ENCODE measurements at regions not wholly inside any gene's neighbourhood (a gene's known extent, or its start where the extent isn't known, plus 50 kb on each side); places are given as distances from the start of the nearest gene placed in this dataset.

DNA sequence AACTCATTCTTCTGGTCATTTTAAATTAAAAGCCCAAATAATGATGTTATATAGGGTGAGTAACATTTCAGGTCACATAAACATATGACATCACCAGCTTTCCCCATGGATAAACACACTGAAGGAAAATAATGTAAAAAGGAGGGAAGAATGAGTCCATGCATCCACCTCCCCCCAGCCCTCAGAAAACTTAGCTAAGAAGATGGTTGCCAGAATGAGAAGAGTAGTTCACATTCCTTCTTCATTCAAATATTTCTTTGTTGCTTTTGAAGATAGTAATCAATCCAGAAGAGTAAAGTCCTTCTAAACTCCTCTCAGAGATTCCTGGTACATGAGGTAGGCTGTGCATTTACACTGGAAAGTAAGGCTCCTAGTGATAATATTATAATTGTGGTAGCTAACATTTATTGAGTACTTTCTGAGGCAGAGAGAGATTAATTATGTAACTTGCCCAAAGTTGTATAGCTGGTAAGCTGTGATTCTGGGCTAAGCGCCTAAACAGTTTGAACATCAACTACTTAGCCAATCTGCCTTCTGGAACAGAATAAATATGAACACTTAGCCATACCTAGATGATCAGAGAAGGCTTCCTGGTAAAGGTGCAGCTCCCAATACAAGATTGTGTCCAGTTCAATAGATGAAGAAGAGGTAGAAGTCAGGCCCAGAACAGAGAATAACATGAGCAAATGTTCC is 256.7 kb upstream of the FN1 start:
- Histone ChIP-seq H3K36me3 (ENCODE audit: insufficient read depth, low read length) (no peaks in the 10 kb centered on the region), H3K9me3 (ENCODE audit: low read depth, low read length) (no peaks in the 10 kb centered on the region), H3K27ac (no peak overlapping the region), H3K4me3 (no peak overlapping the region), H3K9ac (ENCODE audit: insufficient read length) (no peak overlapping the region)
- no peak for TF ChIP-seq POLR2AphosphoS5 (IDR thresholded peaks at IDR 0.05; ENCODE audit: borderline replicate concordance, low read depth, low read length)
- TF ChIP-seq EZH2 (IDR thresholded peaks at IDR 0.05) = no peak
- TF ChIP-seq FOXP2 (optimal IDR thresholded peaks at IDR 0.05; ENCODE audit: control extremely low read depth, extremely low read length, insufficient read depth) = no peak
- DNase-seq (ENCODE audit: low read depth, low spot score) = no peak

DNA sequence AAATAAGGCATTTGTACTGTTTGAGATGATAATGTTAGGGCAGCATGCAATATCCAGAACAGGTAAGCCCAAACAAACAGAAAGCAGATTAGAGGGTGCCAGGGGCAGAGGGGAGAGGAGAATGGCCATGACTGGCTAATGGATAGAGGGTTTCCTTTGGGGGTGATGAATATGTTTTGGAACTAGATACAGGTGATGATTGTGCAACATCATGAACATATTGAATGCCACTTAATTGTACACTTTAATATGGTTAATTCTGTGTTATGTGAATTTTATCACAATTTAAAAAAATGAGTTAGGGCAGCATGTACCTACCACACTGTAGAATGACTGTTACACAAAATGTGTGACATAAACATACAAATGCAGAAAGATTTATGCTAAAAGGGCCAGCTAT is 255.5 kb upstream of the FN1 start:
- Histone ChIP-seq H3K9ac (ENCODE audit: insufficient read length) (no peak overlapping the region), H3K27ac (no peak overlapping the region), H3K36me3 (ENCODE audit: insufficient read depth, low read length) (no peaks in the 10 kb centered on the region), H3K9me3 (ENCODE audit: low read depth, low read length) (no peaks in the 10 kb centered on the region), H3K4me3 (no peak overlapping the region)
- DNase-seq (ENCODE audit: low read depth, low spot score) = no peak
- TF ChIP-seq EZH2 (IDR thresholded peaks at IDR 0.05) = no peak
- TF ChIP-seq FOXP2 (optimal IDR thresholded peaks at IDR 0.05; ENCODE audit: control extremely low read depth, extremely low read length, insufficient read depth) = no peak
- no peak for TF ChIP-seq POLR2AphosphoS5 (IDR thresholded peaks at IDR 0.05; ENCODE audit: borderline replicate concordance, low read depth, low read length)

DNA sequence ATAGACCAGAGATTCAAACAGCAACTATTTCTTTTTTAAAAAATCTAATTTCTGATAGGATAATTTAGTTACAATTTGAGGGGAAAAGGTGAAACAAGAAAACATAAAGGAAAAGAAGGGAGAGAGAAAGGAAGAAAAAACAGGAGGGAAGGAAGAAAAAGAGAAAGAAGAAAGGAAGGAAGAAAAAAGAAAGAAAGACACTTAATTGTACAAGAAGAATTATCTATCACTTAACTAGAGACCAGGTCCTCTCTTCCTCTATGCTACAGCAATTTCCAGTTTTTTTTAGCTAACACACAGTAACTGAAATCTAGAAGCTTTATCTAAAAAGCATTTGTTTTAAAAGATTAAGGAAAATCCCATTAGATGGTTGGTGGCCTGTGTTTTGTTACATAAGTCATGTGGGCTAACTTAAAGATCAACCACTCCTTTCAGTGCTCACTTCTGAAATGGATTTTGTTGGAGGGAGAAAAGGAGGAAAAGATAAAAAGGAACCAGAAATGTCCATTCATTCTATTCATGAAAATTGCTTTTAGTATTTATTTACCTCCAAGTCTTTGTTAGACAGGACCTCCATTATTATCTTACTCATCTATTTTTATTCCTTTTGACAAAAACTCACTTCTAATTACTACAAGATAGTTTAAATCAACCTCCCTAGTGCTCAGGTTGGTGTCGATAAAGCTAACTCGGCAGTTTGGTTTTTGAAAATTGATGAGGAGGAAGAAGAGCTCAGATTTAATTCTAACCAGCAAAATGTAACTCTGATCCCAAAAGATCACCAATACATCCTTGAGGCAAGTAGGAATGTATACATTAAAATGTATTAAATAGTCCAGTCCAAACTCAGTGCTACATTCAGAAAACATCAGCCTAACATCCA is 251.5 kb upstream of the FN1 start:
- no peak for DNase-seq (ENCODE audit: low read depth, low spot score)
- no peaks in the 10 kb centered on the region for H3K36me3 ChIP-seq (ENCODE audit: insufficient read depth, low read length)
- H3K9ac ChIP-seq (ENCODE audit: insufficient read length) = no peak overlapping the region
- no peak overlapping the region for H3K27ac ChIP-seq
- TF ChIP-seq POLR2AphosphoS5 (IDR thresholded peaks at IDR 0.05; ENCODE audit: borderline replicate concordance, low read depth, low read length) (no peak), EZH2 (IDR thresholded peaks at IDR 0.05) (no peak), FOXP2 (optimal IDR thresholded peaks at IDR 0.05; ENCODE audit: control extremely low read depth, extremely low read length, insufficient read depth) (no peak)
- H3K9me3 ChIP-seq (ENCODE audit: low read depth, low read length) = no peaks in the 10 kb centered on the region
- H3K4me3 ChIP-seq = no peak overlapping the region

DNA sequence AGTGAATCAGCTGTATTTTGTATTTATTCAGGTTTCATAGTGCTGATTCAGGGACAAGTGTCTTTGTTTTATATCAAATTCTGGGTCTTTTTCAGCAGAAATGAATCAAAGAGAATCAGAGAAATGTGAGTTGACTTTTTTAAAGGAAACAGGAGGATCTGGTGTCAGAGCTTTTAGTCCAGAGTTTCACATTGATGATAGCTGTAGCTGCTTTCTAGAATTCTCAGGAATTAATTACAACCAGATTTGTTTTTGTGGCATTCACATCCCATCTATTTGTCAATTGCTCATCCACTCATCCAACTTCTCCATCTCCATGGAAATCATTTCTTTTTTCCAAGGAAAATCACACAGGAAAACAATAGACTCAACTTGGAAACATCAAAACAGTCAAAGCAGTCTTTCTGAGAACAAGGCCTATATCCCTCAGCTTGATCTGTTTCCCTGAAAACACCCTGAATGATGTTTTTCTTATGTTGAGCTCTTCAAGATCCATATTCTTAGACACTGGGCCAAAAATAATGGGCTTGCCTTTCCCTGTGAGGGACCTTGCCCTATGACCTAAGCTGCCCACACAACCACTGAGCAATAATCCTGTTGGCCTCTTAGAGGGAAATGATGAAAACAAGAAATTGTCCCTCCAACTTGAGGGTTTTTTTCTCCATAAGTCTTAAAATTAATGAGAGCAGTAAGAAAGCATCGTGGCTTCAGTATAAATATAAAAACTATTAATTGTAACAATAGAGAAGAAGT is 249.5 kb upstream of the FN1 start:
- Histone ChIP-seq H3K9ac (ENCODE audit: insufficient read length) (no peak overlapping the region), H3K9me3 (ENCODE audit: low read depth, low read length) (no peaks in the 10 kb centered on the region), H3K27ac (no peak overlapping the region; the same call in 1 of the 2 replicates), H3K36me3 (ENCODE audit: insufficient read depth, low read length) (no peaks in the 10 kb centered on the region), H3K4me3 (no peak overlapping the region)
- no peak for DNase-seq (ENCODE audit: low read depth, low spot score)
- TF ChIP-seq POLR2AphosphoS5 (IDR thresholded peaks at IDR 0.05; ENCODE audit: borderline replicate concordance, low read depth, low read length) = no peak
- no peak for TF ChIP-seq FOXP2 (optimal IDR thresholded peaks at IDR 0.05; ENCODE audit: control extremely low read depth, extremely low read length, insufficient read depth)
- no peak for TF ChIP-seq EZH2 (IDR thresholded peaks at IDR 0.05)

DNA sequence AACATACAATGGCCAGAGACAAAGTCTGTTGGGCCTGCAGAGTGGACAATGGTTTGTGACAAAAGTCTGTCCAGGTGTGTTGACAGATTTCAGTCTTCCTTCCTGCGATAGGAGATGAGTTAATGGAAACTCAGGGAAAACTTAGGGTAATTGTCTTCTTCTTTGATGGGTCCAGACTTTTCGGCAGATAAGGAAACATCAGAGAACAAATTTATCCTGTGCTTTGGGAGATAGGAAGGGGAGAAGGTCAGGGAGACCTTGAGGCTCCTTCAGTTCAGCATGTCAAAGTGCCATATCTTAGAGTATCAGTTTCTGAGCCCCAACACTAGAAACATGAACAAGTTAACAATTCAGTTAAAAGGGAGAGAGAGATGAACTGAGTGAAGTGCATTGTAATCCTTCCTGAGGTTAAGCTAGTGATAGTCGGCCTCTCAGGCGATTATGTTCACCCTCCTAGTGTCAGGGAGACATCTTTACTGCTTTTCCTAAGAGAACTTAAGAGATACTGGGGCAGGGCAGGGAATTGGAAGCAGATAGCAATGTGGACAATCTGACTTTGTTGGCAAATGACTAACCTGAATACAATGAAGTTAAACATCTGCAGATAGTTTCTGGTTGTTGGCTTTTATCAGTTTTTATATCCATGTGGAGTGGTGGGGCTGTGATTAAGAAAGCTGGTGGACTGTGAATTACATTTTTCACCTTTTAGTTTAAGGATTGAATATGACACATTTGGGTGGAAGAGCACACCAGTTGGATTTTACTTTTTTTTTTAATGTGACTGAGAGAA is 248.8 kb upstream of the FN1 start:
- no peak overlapping the region for H3K9ac ChIP-seq (ENCODE audit: insufficient read length)
- H3K9me3 ChIP-seq (ENCODE audit: low read depth, low read length) = no peaks in the 10 kb centered on the region
- no peak overlapping the region; the same call in 1 of the 2 replicates for H3K27ac ChIP-seq
- DNase-seq (ENCODE audit: low read depth, low spot score) = no peak
- H3K36me3 ChIP-seq (ENCODE audit: insufficient read depth, low read length) = no peaks in the 10 kb centered on the region
- no peak overlapping the region for H3K4me3 ChIP-seq
- TF ChIP-seq EZH2 (IDR thresholded peaks at IDR 0.05) (no peak), POLR2AphosphoS5 (IDR thresholded peaks at IDR 0.05; ENCODE audit: borderline replicate concordance, low read depth, low read length) (no peak), FOXP2 (optimal IDR thresholded peaks at IDR 0.05; ENCODE audit: control extremely low read depth, extremely low read length, insufficient read depth) (no peak)

DNA sequence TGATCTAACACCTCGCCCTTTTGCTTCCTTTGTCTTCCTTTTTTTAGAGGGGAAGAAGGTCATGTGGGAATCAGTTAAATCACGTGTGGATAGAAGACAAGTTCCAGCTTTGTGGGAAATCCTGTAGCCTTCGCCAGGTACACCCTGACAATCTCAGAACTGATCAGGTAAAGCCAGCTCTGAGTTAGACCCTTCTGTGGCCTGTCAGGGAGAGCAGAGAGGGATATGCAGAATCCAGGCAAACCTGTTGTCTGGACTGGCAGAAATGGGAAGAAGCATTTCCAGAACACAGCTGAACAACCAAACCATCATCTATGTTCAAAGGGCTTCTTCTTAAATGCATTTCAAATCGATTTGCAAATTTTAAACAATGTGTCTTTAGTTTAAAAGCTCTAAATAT is 247.4 kb upstream of the FN1 start:
- no peak for DNase-seq (ENCODE audit: low read depth, low spot score)
- no peak for TF ChIP-seq EZH2 (IDR thresholded peaks at IDR 0.05)
- no peak for TF ChIP-seq FOXP2 (optimal IDR thresholded peaks at IDR 0.05; ENCODE audit: control extremely low read depth, extremely low read length, insufficient read depth)
- TF ChIP-seq POLR2AphosphoS5 (IDR thresholded peaks at IDR 0.05; ENCODE audit: borderline replicate concordance, low read depth, low read length) = no peak
- Histone ChIP-seq H3K27ac (no peak overlapping the region), H3K4me3 (no peak overlapping the region), H3K36me3 (ENCODE audit: insufficient read depth, low read length) (no peaks in the 10 kb centered on the region), H3K9me3 (ENCODE audit: low read depth, low read length) (no peaks in the 10 kb centered on the region), H3K9ac (ENCODE audit: insufficient read length) (no peak overlapping the region)

DNA sequence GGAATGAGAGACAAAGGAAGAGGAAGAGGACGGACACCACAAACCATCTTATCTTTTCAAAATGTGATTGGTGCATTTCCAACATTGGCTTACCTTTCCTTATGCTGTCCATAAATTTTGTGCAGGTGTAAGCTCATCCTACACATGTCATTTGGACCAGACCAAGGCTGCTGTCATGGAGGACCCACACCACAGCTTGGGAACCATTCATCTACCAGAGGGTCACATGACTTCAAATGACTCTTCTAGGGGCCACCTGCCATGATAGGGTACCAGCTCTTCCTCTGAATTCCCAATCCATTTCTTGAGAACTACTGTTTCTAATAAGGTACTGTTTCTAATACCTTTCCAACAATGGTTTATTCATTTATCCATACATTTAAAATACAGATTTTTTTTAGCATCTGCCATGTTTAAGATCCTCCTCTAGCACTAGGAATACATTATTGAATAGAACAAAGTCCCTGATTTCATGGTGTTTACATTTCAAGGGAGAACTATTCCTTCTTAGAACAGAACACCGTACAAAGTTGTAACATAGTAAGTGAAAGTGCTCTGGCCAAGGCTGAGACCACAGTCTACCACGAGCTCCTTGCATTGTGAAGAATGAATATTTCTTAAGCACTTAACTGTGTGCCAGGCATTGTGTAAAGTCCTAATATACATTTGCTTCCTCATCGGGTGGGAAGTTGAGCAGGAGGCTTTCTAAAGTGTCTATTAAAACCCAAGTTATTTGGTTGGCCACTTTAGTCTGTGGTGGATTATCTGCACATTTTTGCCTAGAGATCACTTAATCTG is 246.1 kb upstream of the FN1 start:
- Histone ChIP-seq H3K27ac (no peak overlapping the region; the same call in 1 of the 2 replicates), H3K9ac (ENCODE audit: insufficient read length) (no peak overlapping the region)
- DNase-seq (ENCODE audit: low read depth, low spot score) = no peak

More for the DNA sequence above, 246.1 kb upstream of the FN1 start:
- Histone ChIP-seq H3K4me3 (no peak overlapping the region), H3K9me3 (ENCODE audit: low read depth, low read length) (no peaks in the 10 kb centered on the region), H3K36me3 (ENCODE audit: insufficient read depth, low read length) (no peaks in the 10 kb centered on the region)
- TF ChIP-seq FOXP2 (optimal IDR thresholded peaks at IDR 0.05; ENCODE audit: control extremely low read depth, extremely low read length, insufficient read depth) = no peak
- TF ChIP-seq POLR2AphosphoS5 (IDR thresholded peaks at IDR 0.05; ENCODE audit: borderline replicate concordance, low read depth, low read length) = no peak
- TF ChIP-seq EZH2 (IDR thresholded peaks at IDR 0.05) = no peak
